Activated CD4-positive, alpha-beta T cell treated with anti-CD3 and anti-CD28 coated beads, Interleukin-2, amount 10 ng/mL, durations not matched to agents 7 days and 5 days (primary cell): ENCODE measurements at regions not wholly inside any gene's neighbourhood (a gene's known extent, or its start where the extent isn't known, plus 50 kb on each side); places are given as distances from the start of the nearest gene placed in this dataset.
"Not testable (repeated sequence)": the region's sequence is repeated elsewhere in the genome, so short reads cannot be mapped to it uniquely, and the experiment has no call there.

Source experiments
- CTCF ChIA-PET: fragments of 350-600 bp; sonication (Branson Sonifier 250); formaldehyde crosslinking; loops from one replicate; lab custom pipeline; 2021; ENCODE audit warnings: antibody characterized with exemption; lab: Charles Lee
- POLR2A ChIA-PET: fragments of 350-600 bp; sonication (Branson Sonifier 250); formaldehyde crosslinking; loops from one replicate; lab custom pipeline; 2021; ENCODE audit warnings: antibody characterized with exemption; lab: Charles Lee
- DNase-seq: peaks from one replicate; pipeline ENCODE4 v3.0.0-alpha.2; 2020
- H3K27ac Mint-ChIP-seq: one replicate; pipeline ENCODE4 v1.8.0; 2021; ENCODE audit warnings: mild to moderate bottlenecking, moderate library complexity, mixed read lengths
- H3K27me3 Mint-ChIP-seq: one replicate; pipeline ENCODE4 v1.8.0; 2021; ENCODE audit warnings: mixed read lengths
- H3K36me3 Mint-ChIP-seq: one replicate; pipeline ENCODE4 v1.8.0; 2021; ENCODE audit warnings: low read depth, mixed read lengths
- H3K4me1 Mint-ChIP-seq: one replicate; pipeline ENCODE4 v1.8.0; 2021; ENCODE audit warnings: mixed read lengths
- H3K4me3 Mint-ChIP-seq: one replicate; pipeline ENCODE4 v1.8.0; 2021; ENCODE audit warnings: mild to moderate bottlenecking, moderate library complexity, mixed read lengths
- H3K9me3 Mint-ChIP-seq: one replicate; pipeline ENCODE4 v1.8.0; 2021; ENCODE audit warnings: mixed read lengths

- DNase-seq: no peak
- POLR2A ChIA-PET: no interaction called here
- Mint-ChIP-seq H3K4me3 (no peak overlapping the region), H3K36me3 (no peaks in the 10 kb centered on the region), H3K4me1 (no peaks in the 10 kb centered on the region), H3K27ac (no peak overlapping the region), H3K9me3 (no peaks in the 10 kb centered on the region), H3K27me3 (peaks cover 10% of the 10 kb centered on the region)
- CTCF ChIA-PET: no interaction called here
These were observed 128.9 kb upstream of the NR5A2 start for GRCh38 chr1:199898654-199899053.

GRCh38 chr1:199901341-199901740 lies 126.2 kb upstream of the NR5A2 start:
- Mint-ChIP-seq H3K4me1 (no peaks in the 10 kb centered on the region), H3K9me3 (no peaks in the 10 kb centered on the region), H3K4me3 (no peak overlapping the region), H3K27ac (no peak overlapping the region), H3K36me3 (no peaks in the 10 kb centered on the region), H3K27me3 (peaks cover 10% of the 10 kb centered on the region)
- DNase-seq: no peak
- ChIA-PET POLR2A (no interaction called here), CTCF (no interaction called here)

GRCh38 chr1:199907361-199907760 lies 120.1 kb upstream of the NR5A2 start:
- Mint-ChIP-seq H3K4me3 (no peak overlapping the region), H3K27me3 (peaks cover 2% of the 10 kb centered on the region), H3K27ac (no peak overlapping the region), H3K9me3 (no peaks in the 10 kb centered on the region), H3K4me1 (no peaks in the 10 kb centered on the region), H3K36me3 (no peaks in the 10 kb centered on the region)
- POLR2A ChIA-PET: no interaction called here
- DNase-seq: no peak
- CTCF ChIA-PET: no interaction called here

- no peak overlapping the region for H3K27ac Mint-ChIP-seq
- H3K36me3 Mint-ChIP-seq: no peaks in the 10 kb centered on the region
- peaks cover 2% of the 10 kb centered on the region for H3K27me3 Mint-ChIP-seq
- no peaks in the 10 kb centered on the region for H3K9me3 Mint-ChIP-seq
- CTCF ChIA-PET: no interaction called here
- no peak for DNase-seq
- H3K4me3 Mint-ChIP-seq: no peak overlapping the region
- POLR2A ChIA-PET: no interaction called here
- no peaks in the 10 kb centered on the region for H3K4me1 Mint-ChIP-seq
These were observed 118.4 kb upstream of the NR5A2 start for GRCh38 chr1:199909137-199909536.

GRCh38 chr1:199913318-199913717 lies 114.2 kb upstream of the NR5A2 start:
- no peaks in the 10 kb centered on the region for H3K9me3 Mint-ChIP-seq
- H3K4me1 Mint-ChIP-seq: no peaks in the 10 kb centered on the region
- peaks cover 21% of the 10 kb centered on the region for H3K27me3 Mint-ChIP-seq
- H3K4me3 Mint-ChIP-seq: no peak overlapping the region
- H3K27ac Mint-ChIP-seq: no peak overlapping the region
- ChIA-PET CTCF (no interaction called here), POLR2A (no interaction called here)
- H3K36me3 Mint-ChIP-seq: no peaks in the 10 kb centered on the region
- no peak for DNase-seq

GRCh38 chr1:199914546-199914945 lies 113.0 kb upstream of the NR5A2 start:
- Mint-ChIP-seq H3K4me1 (no peaks in the 10 kb centered on the region), H3K9me3 (no peaks in the 10 kb centered on the region), H3K4me3 (no peak overlapping the region), H3K27me3 (peaks cover 27% of the 10 kb centered on the region), H3K27ac (no peak overlapping the region), H3K36me3 (no peaks in the 10 kb centered on the region)
- CTCF ChIA-PET: interaction anchor here (0.6 to 0.7 kb wide), 2 partner anchors 8 to 1795 kb away, joined by 3 to 4 read pairs; no protein-coding TSS in a partner anchor
- no peak for DNase-seq
- POLR2A ChIA-PET: no interaction called here

GRCh38 chr1:199918196-199918769 lies 109.2 kb upstream of the NR5A2 start:
- CTCF ChIA-PET: no interaction called here
- no peaks in the 10 kb centered on the region for H3K9me3 Mint-ChIP-seq
- no peak for DNase-seq

GRCh38 chr1:199920635-199921034 lies 106.9 kb upstream of the NR5A2 start:
- CTCF ChIA-PET: no interaction called here
- DNase-seq: no peak
- POLR2A ChIA-PET: no interaction called here
- peaks cover 56% of the 10 kb centered on the region for H3K27me3 Mint-ChIP-seq
- no peaks in the 10 kb centered on the region for H3K9me3 Mint-ChIP-seq
- H3K27ac Mint-ChIP-seq: no peak overlapping the region
- H3K4me3 Mint-ChIP-seq: no peak overlapping the region
- H3K4me1 Mint-ChIP-seq: no peaks in the 10 kb centered on the region
- no peaks in the 10 kb centered on the region for H3K36me3 Mint-ChIP-seq

More at GRCh38 chr1:199918196-199918769, 109.2 kb upstream of the NR5A2 start:
- Mint-ChIP-seq H3K36me3 (no peaks in the 10 kb centered on the region), H3K4me1 (no peaks in the 10 kb centered on the region), H3K27me3 (peaks cover 49% of the 10 kb centered on the region), H3K27ac (no peak overlapping the region), H3K4me3 (no peak overlapping the region)
- POLR2A ChIA-PET: no interaction called here

- DNase-seq: no peak
- CTCF ChIA-PET: no interaction called here
- Mint-ChIP-seq H3K27me3 (peaks cover 29% of the 10 kb centered on the region), H3K27ac (no peak overlapping the region), H3K4me1 (peaks cover 8% of the 10 kb centered on the region), H3K9me3 (peaks cover 2% of the 10 kb centered on the region), H3K36me3 (no peaks in the 10 kb centered on the region), H3K4me3 (no peak overlapping the region)
- POLR2A ChIA-PET: no interaction called here
These were observed 98.0 kb upstream of the NR5A2 start for GRCh38 chr1:199929556-199929955.

- DNase-seq, CTCF ChIA-PET, H3K4me3 Mint-ChIP-seq, POLR2A ChIA-PET, H3K36me3 Mint-ChIP-seq, H3K27ac Mint-ChIP-seq, H3K9me3 Mint-ChIP-seq, H3K4me1 Mint-ChIP-seq: not testable (repeated sequence)
- H3K27me3 Mint-ChIP-seq: peaks cover 29% of the 10 kb centered on the region
These were observed 97.4 kb upstream of the NR5A2 start for GRCh38 chr1:199930067-199930466.

GRCh38 chr1:199931666-199932377 lies 95.7 kb upstream of the NR5A2 start:
- Mint-ChIP-seq H3K36me3 (no peaks in the 10 kb centered on the region), H3K27me3 (peaks cover 38% of the 10 kb centered on the region), H3K27ac (peak overlapping the region; percentile 3), H3K4me3 (peak overlapping the region; percentile 52), H3K4me1 (peaks cover 8% of the 10 kb centered on the region), H3K9me3 (peaks cover 2% of the 10 kb centered on the region)
- POLR2A ChIA-PET: no interaction called here
- DNase-seq: peak; percentile 47
- CTCF ChIA-PET: no interaction called here

- Mint-ChIP-seq H3K27ac (peak overlapping the region; percentile 3), H3K4me3 (peak overlapping the region; percentile 20), H3K4me1 (peaks cover 8% of the 10 kb centered on the region), H3K9me3 (peaks cover 2% of the 10 kb centered on the region), H3K27me3 (peaks cover 41% of the 10 kb centered on the region), H3K36me3 (no peaks in the 10 kb centered on the region)
- no peak for DNase-seq
- ChIA-PET POLR2A (no interaction called here), CTCF (interaction anchor here (0.6 kb wide), 1 partner anchor 732 kb away, joined by 4 read pairs; no protein-coding TSS in a partner anchor)
These were observed 95.0 kb upstream of the NR5A2 start for GRCh38 chr1:199932462-199932861.

- DNase-seq: no peak
- Mint-ChIP-seq H3K27me3 (peaks cover 51% of the 10 kb centered on the region), H3K27ac (no peak overlapping the region), H3K4me1 (peaks cover 19% of the 10 kb centered on the region), H3K9me3 (peaks cover 2% of the 10 kb centered on the region), H3K4me3 (no peak overlapping the region), H3K36me3 (no peaks in the 10 kb centered on the region)
- ChIA-PET CTCF (interaction anchor here (0.6 kb wide), 1 partner anchor 82 kb away, joined by 3 read pairs; no protein-coding TSS in a partner anchor), POLR2A (no interaction called here)
These were observed 91.1 kb upstream of the NR5A2 start for GRCh38 chr1:199936441-199936840.
